HAP-1 (cell line): ENCODE measurements at regions not wholly inside any gene's neighbourhood (a gene's known extent, or its start where the extent isn't known, plus 50 kb on each side); places are given as distances from the start of the nearest gene placed in this dataset.

Experiments
- DNase-seq, 2 experiments: peaks; one replicate each; pipeline ENCODE4 v3.0.0-alpha.2; 2016 to 2020; ENCODE audit warnings: low spot score in 2 of 2
- H3K27me3 ChIP-seq: fragments of 250-450 bp; sonication (Bioruptor Pico); 2 replicates; pipeline ENCODE4 v1.5.1; 2020; ENCODE audit warnings: low read depth, mild to moderate bottlenecking, moderate library complexity
- H3K36me3 ChIP-seq: fragments of 250-450 bp; sonication (Bioruptor Pico); replicated peaks from 2 replicates; pipeline ENCODE4 v1.5.1; 2020; ENCODE audit warnings: mild to moderate bottlenecking
- H3K4me1 ChIP-seq: fragments of 250-450 bp; sonication (Bioruptor Pico); 2 replicates; pipeline ENCODE4 v1.5.1; 2020; ENCODE audit warnings: mild to moderate bottlenecking
- H3K4me3 ChIP-seq: fragments of 250-450 bp; sonication (Bioruptor Pico); 2 replicates; pipeline ENCODE4 v1.5.1; 2020; ENCODE audit warnings: mild to moderate bottlenecking, moderate library complexity
- H3K9me3 ChIP-seq: fragments of 250-450 bp; sonication (Bioruptor Pico); 2 replicates; pipeline ENCODE4 v1.5.1; 2020; ENCODE audit warnings: mild to moderate bottlenecking, moderate library complexity
- in situ Hi-C: fragments of 300-500 bp; cut with MboI; formaldehyde crosslinking; loops from 3 replicates; pipeline ENCODE4 v1.14.3; 2020; ENCODE audit warnings: low sequenced_read_pairs, inconsistent platforms, mixed read lengths

DNA sequence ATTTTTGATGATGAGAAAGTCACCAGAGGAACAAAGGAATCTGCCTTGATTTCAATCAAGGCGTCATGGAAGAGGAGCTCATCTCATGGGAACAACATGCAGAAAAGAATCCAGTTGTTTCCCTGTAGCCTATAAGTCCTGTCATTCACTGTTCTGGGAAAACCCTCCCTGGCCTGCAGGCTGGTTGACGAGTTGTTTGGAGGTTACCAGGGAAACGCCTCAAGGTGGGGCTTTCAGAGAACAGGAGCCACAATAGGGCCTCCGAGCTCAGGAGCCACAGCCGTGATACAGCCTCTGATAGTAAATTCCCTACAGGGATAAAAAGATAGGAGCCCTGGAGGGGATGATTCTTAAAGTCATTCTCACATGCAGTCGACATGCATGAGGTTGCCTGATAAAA lies 135.2 kb downstream of the PSMG1 start:
- peak in 1 of 2 experiments; percentile 10 for DNase-seq
- in situ Hi-C loops: no loop called here
- no peaks in the 10 kb centered on the region for H3K9me3 ChIP-seq
- no peaks in the 10 kb centered on the region for H3K4me1 ChIP-seq
- H3K4me3 ChIP-seq: no peak overlapping the region
- no peaks in the 10 kb centered on the region for H3K27me3 ChIP-seq
- H3K36me3 ChIP-seq: no peaks in the 10 kb centered on the region

- no peak for DNase-seq
- Histone ChIP-seq H3K4me3 (no peak overlapping the region), H3K4me1 (no peaks in the 10 kb centered on the region), H3K9me3 (no peaks in the 10 kb centered on the region), H3K36me3 (no peaks in the 10 kb centered on the region), H3K27me3 (no peaks in the 10 kb centered on the region)
- in situ Hi-C loops: no loop called here
These were observed 136.2 kb downstream of the PSMG1 start for GRCh38 chr21:39047046-39047445.

DNA sequence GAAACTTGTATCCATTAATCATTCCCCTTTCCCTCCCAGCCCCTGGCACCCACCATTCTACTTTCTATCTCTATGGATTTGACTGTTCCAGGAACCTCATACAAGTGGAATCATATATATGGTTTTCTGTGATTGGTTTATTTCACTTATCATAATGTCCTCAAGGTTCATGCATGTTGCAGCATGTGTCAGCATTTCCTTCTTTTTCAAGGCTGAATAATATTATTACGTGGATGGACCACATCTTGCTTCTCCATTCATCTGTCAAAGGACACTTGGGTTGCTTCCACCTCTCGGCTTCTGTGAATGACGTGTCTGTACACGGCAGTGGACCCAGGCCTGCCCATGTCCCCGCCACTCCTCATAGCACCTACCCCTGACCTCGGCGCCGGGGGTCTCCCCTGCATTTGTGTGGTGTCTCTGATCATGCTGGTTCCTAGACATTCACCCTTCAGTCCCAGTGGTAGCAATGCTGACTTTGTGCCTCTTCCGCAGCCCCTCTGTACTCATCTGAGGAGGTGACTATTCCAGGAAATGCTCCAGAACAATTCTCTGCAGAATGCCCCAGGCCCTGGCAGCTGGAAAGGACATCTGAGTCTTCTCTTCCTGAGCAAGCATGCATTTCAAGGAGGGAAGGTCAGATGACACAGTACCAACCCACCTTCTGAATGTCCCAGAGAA lies 136.9 kb downstream of the PSMG1 start:
- H3K9me3 ChIP-seq: no peaks in the 10 kb centered on the region
- no peaks in the 10 kb centered on the region for H3K4me1 ChIP-seq
- no peak overlapping the region for H3K4me3 ChIP-seq
- H3K36me3 ChIP-seq: no peaks in the 10 kb centered on the region
- no peaks in the 10 kb centered on the region for H3K27me3 ChIP-seq
- in situ Hi-C loops: no loop called here
- DNase-seq: no peak

- no peak for DNase-seq
- H3K4me3 ChIP-seq: no peak overlapping the region
- no peaks in the 10 kb centered on the region for H3K9me3 ChIP-seq
- no peaks in the 10 kb centered on the region for H3K4me1 ChIP-seq
- H3K36me3 ChIP-seq: no peaks in the 10 kb centered on the region
- in situ Hi-C loops: no loop called here
- H3K27me3 ChIP-seq: no peaks in the 10 kb centered on the region
These were observed 141.4 kb downstream of the PSMG1 start for GRCh38 chr21:39041816-39042215.

DNA sequence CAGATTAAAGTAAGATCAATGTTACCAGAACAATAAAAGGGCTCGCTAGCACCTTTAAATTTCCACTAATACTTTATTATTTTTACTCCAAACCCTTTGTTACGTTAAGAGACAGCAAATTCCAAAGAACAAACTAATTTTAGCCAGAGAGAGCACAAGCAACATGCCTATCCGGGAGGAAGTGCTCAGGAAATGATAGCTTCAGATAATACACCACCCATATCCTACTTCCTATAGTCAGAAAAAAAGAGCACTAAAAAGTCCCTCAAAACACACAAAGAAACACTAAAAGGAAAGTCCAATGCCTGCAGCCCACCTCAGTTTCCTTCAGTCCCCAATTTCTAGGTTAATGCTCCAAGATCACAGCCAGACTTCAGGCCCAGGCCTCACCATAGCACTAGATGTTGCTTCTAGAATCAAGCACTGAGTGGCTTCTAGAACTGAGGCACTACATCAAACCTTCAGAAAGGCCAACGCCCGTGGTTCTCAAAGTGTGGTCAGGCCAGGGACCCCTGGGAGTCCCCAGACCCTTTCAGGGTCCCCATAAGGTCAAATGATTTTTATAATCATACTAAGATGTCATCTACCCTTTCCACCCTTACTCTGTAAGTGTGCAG lies 142.6 kb downstream of the PSMG1 start:
- in situ Hi-C loops: no loop called here
- no peaks in the 10 kb centered on the region for H3K36me3 ChIP-seq
- H3K27me3 ChIP-seq: no peaks in the 10 kb centered on the region
- no peaks in the 10 kb centered on the region for H3K9me3 ChIP-seq
- DNase-seq: no peak
- no peak overlapping the region for H3K4me3 ChIP-seq
- no peaks in the 10 kb centered on the region for H3K4me1 ChIP-seq

- H3K4me1 ChIP-seq: no peaks in the 10 kb centered on the region
- H3K36me3 ChIP-seq: no peaks in the 10 kb centered on the region
- H3K27me3 ChIP-seq: no peaks in the 10 kb centered on the region
- H3K9me3 ChIP-seq: no peaks in the 10 kb centered on the region
- no peak for DNase-seq
- H3K4me3 ChIP-seq: no peak overlapping the region
- in situ Hi-C loops: no loop called here
These were observed 145.3 kb downstream of the PSMG1 start for GRCh38 chr21:39037807-39038405.

- Histone ChIP-seq H3K4me3 (no peak overlapping the region), H3K9me3 (no peaks in the 10 kb centered on the region), H3K36me3 (no peaks in the 10 kb centered on the region), H3K4me1 (no peaks in the 10 kb centered on the region), H3K27me3 (no peaks in the 10 kb centered on the region)
- no peak for DNase-seq
- in situ Hi-C loops: no loop called here
These were observed 146.7 kb downstream of the PSMG1 start for GRCh38 chr21:39036581-39036980.

DNA sequence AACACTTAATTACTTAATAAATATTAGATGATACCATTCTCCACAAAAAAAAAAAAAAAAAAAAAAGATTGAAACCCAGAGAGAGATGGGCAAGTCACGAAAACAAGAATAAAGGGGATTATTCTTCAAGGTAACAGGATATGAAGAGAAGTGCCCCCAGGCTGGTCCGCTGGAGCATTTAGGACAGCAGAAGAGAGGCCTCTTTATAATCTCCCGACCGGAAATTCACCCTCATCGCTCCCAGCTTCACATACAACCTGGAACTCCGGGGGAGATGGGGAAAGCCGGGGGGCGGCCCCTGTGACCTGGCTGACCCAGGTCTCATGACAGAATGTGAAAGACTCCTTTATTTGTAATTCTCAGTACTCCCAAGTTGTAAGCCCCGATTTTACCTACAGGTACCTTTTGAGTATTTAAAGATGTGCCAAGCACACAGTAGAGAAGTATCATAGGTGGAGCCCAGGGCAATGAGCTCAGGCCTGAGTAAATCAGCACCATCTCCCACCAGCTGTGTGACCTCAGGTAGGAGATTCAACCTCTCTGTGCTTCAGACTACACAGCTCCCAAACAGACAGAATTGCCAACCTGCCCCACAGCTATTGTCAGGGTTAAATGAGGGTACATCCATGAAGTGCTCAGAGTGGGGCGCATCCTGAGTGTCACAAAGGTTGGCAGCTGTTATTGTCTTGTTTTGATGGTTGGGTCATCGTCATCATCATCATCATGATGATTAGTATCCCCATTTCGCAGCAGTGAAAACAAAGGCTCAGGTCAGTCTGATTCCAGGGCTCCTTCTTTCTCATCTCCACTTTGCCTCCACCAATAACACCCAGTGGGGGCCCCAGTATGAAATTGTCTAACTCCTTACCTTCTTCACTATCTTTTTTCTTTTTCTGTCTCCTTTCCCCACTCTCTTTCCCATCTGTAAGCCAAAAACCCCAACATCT lies 148.4 kb downstream of the PSMG1 start:
- Histone ChIP-seq H3K27me3 (no peaks in the 10 kb centered on the region), H3K9me3 (no peaks in the 10 kb centered on the region), H3K36me3 (no peaks in the 10 kb centered on the region), H3K4me1 (no peaks in the 10 kb centered on the region), H3K4me3 (no peak overlapping the region)
- DNase-seq: no peak
- in situ Hi-C loops: no loop called here

DNA sequence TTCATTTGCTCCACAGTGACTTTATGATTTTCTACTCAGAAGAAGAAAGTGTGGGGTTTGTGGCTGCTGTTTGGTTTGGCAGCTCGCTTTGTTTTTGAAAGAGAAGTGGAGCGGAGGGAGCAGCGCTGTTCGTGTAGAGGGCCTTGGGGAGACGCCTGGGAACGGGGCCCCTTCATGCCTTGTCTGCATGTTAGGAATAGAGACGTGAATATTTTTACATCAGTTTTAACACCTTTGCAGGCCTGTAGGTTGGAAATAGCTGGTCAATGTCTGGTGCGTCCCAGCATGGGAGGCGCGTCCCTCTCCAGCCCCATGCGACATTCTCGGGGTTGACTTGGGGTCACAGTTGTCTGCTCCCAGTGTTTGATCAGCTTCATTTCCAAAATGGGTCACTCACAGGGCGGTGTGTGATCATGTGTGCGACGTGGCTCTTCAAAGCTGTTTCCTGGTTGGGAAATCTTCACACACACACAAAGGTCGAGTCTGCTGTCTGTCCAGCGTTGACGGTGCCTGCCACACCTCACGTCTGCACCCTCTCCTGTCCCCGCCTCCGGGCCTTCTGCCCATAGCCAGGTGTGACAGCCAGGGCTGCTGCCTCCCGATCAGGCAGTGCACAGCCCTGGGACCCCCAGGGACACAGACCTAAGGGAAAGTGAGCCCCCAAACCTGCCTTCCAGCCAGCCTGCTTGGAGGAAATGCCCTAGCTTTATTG lies 149.2 kb downstream of the PSMG1 start:
- DNase-seq: no peak

GRCh38 chr21:39029900-39030884 lies 153.1 kb downstream of the PSMG1 start:
- Histone ChIP-seq H3K4me3 (no peak overlapping the region), H3K36me3 (no peaks in the 10 kb centered on the region), H3K9me3 (no peaks in the 10 kb centered on the region), H3K27me3 (no peaks in the 10 kb centered on the region), H3K4me1 (no peaks in the 10 kb centered on the region)
- in situ Hi-C loops: no loop called here
- DNase-seq: no peak

More for the DNA sequence above, 149.2 kb downstream of the PSMG1 start:
- Histone ChIP-seq H3K36me3 (no peaks in the 10 kb centered on the region), H3K4me3 (no peak overlapping the region), H3K4me1 (no peaks in the 10 kb centered on the region), H3K9me3 (no peaks in the 10 kb centered on the region), H3K27me3 (no peaks in the 10 kb centered on the region)
- in situ Hi-C loops: no loop called here

DNA sequence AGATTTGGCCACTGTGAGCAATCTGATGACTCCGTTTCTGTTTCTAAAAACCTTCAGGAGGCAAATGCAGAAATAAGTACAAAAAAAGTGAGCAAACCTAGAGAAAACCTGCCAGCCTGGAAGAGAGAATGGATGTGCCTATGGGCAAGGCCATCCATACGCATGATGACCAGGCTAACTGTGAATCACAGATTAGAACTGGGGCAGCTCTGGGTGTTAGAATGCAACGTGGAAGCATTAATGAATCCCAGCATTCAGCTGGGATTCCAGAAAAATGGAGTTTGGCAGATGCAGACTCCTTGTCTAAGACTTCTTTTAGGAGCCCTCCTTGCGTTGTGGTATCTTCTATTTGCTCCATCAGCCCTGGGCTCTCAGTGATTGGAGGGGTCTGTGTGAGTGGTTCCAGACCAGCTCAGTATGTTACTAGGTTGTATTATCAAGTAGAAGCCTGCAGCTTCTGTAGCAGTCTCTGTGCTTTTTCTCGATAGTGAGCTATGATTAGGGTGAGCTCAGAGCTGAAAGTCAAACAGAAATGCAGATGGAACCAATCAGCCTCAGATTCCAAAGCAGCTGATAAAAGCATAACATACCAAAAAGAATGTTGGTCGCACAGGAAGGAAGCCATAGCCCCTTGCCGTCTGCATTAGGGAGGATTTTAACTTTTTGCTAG lies 154.0 kb downstream of the PSMG1 start:
- Histone ChIP-seq H3K4me3 (no peak overlapping the region), H3K9me3 (no peaks in the 10 kb centered on the region), H3K4me1 (no peaks in the 10 kb centered on the region), H3K27me3 (no peaks in the 10 kb centered on the region), H3K36me3 (no peaks in the 10 kb centered on the region)
- in situ Hi-C loops: no loop called here
- no peak for DNase-seq

GRCh38 chr21:39025198-39025597 lies 158.1 kb downstream of the PSMG1 start:
- Histone ChIP-seq H3K36me3 (no peaks in the 10 kb centered on the region), H3K4me1 (no peaks in the 10 kb centered on the region), H3K9me3 (no peaks in the 10 kb centered on the region), H3K4me3 (no peak overlapping the region), H3K27me3 (no peaks in the 10 kb centered on the region)
- DNase-seq: no peak
- in situ Hi-C loops: no loop called here
